Right atrium auricular region (tissue), 2 donors: ENCODE measurements at regions not wholly inside any gene's neighbourhood (a gene's known extent, or its start where the extent isn't known, plus 50 kb on each side); places are given as distances from the start of the nearest gene placed in this dataset.

Experiments
- DNase-seq: peaks from one replicate; pipeline ENCODE4 v3.0.0-alpha.2; 2019; ENCODE audit warnings: low spot score
- H3K27ac ChIP-seq, 2 donors: fragments of 200-600 bp; sonication (generic); 1 replicate in 1 of 2; 2 replicates in 1 of 2; pipeline ENCODE4 v1.5.1; 2016 to 2019
- H3K27me3 ChIP-seq, 2 donors: fragments of 200-600 bp; sonication (generic); one replicate each; pipeline versions ENCODE4 v1.5.1 to v1.6.0; 2017 to 2019
- H3K36me3 ChIP-seq: fragments of 200-600 bp; sonication (generic); one replicate; pipeline ENCODE4 v1.5.1; 2016
- H3K4me1 ChIP-seq, 2 donors: fragments of 200-600 bp; sonication (generic); one replicate each; pipeline versions ENCODE4 v1.5.1 to v1.6.0; 2017 to 2019
- H3K4me3 ChIP-seq, 2 donors: fragments of 200-600 bp; sonication (generic); 1 replicate in 1 of 2; 2 replicates in 1 of 2; pipeline ENCODE4 v1.5.1; 2017 to 2019; ENCODE audit warnings: mild to moderate bottlenecking in 1 of 2, moderate library complexity in 1 of 2
- H3K9me3 ChIP-seq, 2 donors: fragments of 200-600 bp; sonication (generic); one replicate each; pipeline ENCODE4 v1.5.1; 2019
- CTCF ChIP-seq, 2 donors: fragments of 200-600 bp; sonication (generic); IDR thresholded peaks; one replicate each; pipeline ENCODE4 v1.5.1; 2019; ENCODE audit warnings: antibody characterized with exemption in 2 of 2

DNA sequence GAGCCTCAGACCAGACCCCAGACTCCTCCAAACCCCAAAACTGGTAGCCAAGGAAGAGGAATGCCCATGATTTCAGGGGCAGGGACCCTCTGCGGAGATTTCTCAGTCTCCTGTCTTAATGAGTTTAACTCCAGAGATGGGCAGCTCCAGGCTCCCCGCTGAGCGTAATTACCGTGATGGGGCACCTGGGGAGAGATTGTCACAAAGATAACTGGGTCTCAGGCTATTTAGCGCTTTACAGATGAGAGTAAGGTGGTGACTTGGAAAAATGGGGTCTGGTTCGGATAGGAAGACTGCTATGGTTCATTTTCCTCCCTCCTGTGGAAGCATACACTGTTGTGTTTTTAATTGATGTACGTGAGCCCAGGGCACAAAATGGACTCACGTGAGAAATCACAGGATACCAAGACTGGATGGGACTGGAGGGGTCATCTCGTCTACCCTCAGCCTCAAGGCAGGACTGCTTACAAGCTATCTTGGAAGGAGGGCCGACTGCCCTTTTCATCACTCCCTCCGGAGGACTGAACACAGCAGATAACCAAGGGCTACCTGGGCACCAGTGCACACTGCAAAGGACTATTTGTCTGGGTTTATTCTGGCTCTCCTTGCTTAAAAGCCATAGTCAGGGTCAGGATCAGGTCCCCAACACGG, 427.8 kb downstream of the ZNF521 start:
- no peak overlapping the region for H3K27ac ChIP-seq
- DNase-seq: no peak

DNA sequence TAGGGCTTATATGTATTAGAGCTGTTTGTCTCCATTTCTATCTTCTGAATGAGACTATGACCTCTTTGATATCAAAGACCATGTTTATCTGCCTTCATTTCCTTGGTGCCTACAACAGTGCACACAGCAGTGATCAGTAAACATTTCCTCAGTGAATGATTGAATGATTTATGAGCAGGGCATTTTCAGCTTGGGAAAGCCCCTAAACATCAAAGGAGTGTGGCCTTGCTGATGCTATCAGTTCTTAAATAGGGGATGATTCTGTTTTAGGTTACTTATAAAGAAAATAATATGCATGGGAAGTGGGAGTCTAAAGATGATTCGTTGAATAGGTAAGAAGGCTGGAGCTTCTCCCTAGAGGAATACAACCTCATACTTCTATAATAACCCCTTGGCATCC, 425.3 kb downstream of the ZNF521 start:
- no peaks in the 10 kb centered on the region for H3K9me3 ChIP-seq
- TF ChIP-seq CTCF (IDR thresholded peaks at IDR 0.05): no peak
- H3K4me3 ChIP-seq: no peak overlapping the region
- H3K4me1 ChIP-seq: no peaks in the 10 kb centered on the region
- no peaks in the 10 kb centered on the region for H3K36me3 ChIP-seq
- H3K27me3 ChIP-seq: no peaks in the 10 kb centered on the region
- H3K27ac ChIP-seq: no peak overlapping the region
- no peak for DNase-seq

More for the DNA sequence above, 427.8 kb downstream of the ZNF521 start:
- Histone ChIP-seq H3K4me3 (no peak overlapping the region), H3K9me3 (no peaks in the 10 kb centered on the region), H3K36me3 (no peaks in the 10 kb centered on the region), H3K27me3 (no peaks in the 10 kb centered on the region), H3K4me1 (no peaks in the 10 kb centered on the region)
- TF ChIP-seq CTCF (IDR thresholded peaks at IDR 0.05): no peak

GRCh38 chr18:24928301-24928878, 423.6 kb downstream of the ZNF521 start:
- no peak for DNase-seq
- no peaks in the 10 kb centered on the region for H3K9me3 ChIP-seq
- H3K36me3 ChIP-seq: no peaks in the 10 kb centered on the region
- no peak overlapping the region for H3K4me3 ChIP-seq
- TF ChIP-seq CTCF (IDR thresholded peaks at IDR 0.05): no peak
- H3K4me1 ChIP-seq: no peaks in the 10 kb centered on the region
- no peak overlapping the region for H3K27ac ChIP-seq
- H3K27me3 ChIP-seq: no peaks in the 10 kb centered on the region

GRCh38 chr18:24930478-24930877, 421.5 kb downstream of the ZNF521 start:
- Histone ChIP-seq H3K4me3 (no peak overlapping the region), H3K4me1 (no peaks in the 10 kb centered on the region), H3K9me3 (no peaks in the 10 kb centered on the region), H3K36me3 (no peaks in the 10 kb centered on the region), H3K27me3 (no peaks in the 10 kb centered on the region), H3K27ac (no peak overlapping the region)
- no peak for TF ChIP-seq CTCF (IDR thresholded peaks at IDR 0.05)
- no peak for DNase-seq

DNA sequence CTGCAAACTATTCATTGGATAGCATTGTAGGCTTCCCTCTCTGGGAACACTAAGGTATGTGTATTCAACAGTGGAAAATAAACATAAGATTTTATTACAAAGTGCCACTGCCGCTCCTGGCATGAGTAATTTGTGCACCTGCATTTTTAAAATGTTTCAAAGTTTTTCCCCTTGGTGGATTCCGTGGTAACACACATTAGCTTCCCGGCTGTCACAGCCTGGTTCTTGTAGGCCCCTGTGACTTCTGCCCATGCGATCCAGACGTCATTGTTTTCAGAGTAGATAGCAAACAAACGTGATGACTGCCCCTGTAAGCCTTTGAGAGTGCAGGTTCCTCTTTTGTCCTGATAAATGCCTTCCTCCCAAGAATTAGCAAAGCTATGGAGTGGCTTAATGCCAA, 421.0 kb downstream of the ZNF521 start:
- DNase-seq: no peak
- no peaks in the 10 kb centered on the region for H3K27me3 ChIP-seq
- no peak for TF ChIP-seq CTCF (IDR thresholded peaks at IDR 0.05)
- no peak overlapping the region for H3K27ac ChIP-seq
- no peaks in the 10 kb centered on the region for H3K36me3 ChIP-seq
- no peaks in the 10 kb centered on the region for H3K9me3 ChIP-seq
- no peaks in the 10 kb centered on the region for H3K4me1 ChIP-seq
- no peak overlapping the region for H3K4me3 ChIP-seq

DNA sequence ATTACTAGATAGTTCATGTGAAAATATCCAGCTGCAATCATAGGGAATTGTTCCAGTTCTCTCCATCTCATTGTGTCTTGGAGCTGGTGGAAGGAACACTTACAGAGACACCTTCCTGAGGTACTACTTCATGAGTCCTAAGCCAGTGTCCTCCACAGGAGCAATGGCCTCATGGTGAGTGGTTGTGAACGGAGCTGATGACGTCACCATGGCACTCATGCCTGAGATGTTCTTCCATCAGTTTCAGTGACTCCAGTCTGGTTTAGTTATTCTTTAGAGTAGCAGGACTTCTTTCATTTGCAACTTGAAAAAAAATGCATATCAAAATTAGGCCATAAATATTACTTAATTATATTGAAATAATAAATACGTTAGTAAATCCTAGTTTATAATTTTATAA, 418.6 kb downstream of the ZNF521 start:
- DNase-seq: no peak
- no peak for TF ChIP-seq CTCF (IDR thresholded peaks at IDR 0.05)
- H3K27ac ChIP-seq: no peak overlapping the region
- no peaks in the 10 kb centered on the region for H3K27me3 ChIP-seq
- no peaks in the 10 kb centered on the region for H3K9me3 ChIP-seq
- H3K4me1 ChIP-seq: peaks cover 0 to 7% of the 10 kb centered on the region in 2 donors
- H3K4me3 ChIP-seq: no peak overlapping the region
- H3K36me3 ChIP-seq: no peaks in the 10 kb centered on the region
